Activated T-cell treated with anti-CD3 and anti-CD28 coated beads, Interleukin-2, amount 50 U/mL, for 4 hours (primary cell): ENCODE measurements at regions not wholly inside any gene's neighbourhood (a gene's known extent, or its start where the extent isn't known, plus 50 kb on each side); places are given as distances from the start of the nearest gene placed in this dataset.
"Not testable (repeated sequence)": the region's sequence is repeated elsewhere in the genome, so short reads cannot be mapped to it uniquely, and the experiment has no call there.

Experiments
- ATAC-seq, 2 donors: fragments of 200-7000 bp; cut with Tn5 transposase; one replicate each; pipeline ENCODE4 v1.10.0; 2021
- DNase-seq: peaks from one replicate; pipeline ENCODE4 v3.0.0-alpha.2; 2020
- H3K27me3 Mint-ChIP-seq: one replicate; pipeline ENCODE4 v1.8.0; 2021; ENCODE audit warnings: low read depth, mixed read lengths
- H3K36me3 Mint-ChIP-seq: one replicate; pipeline ENCODE4 v1.8.0; 2022; ENCODE audit warnings: mixed read lengths; ENCODE audit not compliant: insufficient read depth
- H3K4me1 Mint-ChIP-seq: one replicate; pipeline ENCODE4 v1.8.0; 2021; ENCODE audit warnings: low read depth, mixed read lengths
- H3K4me3 Mint-ChIP-seq: one replicate; pipeline ENCODE4 v1.8.0; 2021; ENCODE audit warnings: mild to moderate bottlenecking, moderate library complexity, mixed read lengths
- H3K9me3 Mint-ChIP-seq: one replicate; pipeline ENCODE4 v1.8.0; 2021; ENCODE audit warnings: mixed read lengths

DNA sequence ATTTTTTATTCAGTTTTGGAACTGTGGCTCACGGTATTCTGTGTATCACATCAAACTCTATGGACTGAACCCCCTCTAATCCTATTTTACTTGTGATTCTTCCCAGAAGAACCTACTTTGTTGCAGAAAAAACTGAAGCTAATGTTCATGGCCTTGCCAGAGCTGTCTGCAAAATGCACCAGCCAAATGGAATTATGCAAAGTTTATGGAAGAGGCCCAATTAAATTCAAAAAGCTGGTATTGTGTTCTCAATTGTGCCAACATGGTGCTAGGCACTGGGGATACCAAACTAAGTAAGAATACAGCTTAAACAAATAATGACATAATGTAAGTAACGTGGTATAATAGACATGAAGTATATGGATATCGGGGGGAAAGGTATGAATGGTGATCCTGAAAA, 273.8 kb upstream of the DUSP10 start:
- no peak for ATAC-seq
- H3K27me3 Mint-ChIP-seq, result no peaks in the 10 kb centered on the region

DNA sequence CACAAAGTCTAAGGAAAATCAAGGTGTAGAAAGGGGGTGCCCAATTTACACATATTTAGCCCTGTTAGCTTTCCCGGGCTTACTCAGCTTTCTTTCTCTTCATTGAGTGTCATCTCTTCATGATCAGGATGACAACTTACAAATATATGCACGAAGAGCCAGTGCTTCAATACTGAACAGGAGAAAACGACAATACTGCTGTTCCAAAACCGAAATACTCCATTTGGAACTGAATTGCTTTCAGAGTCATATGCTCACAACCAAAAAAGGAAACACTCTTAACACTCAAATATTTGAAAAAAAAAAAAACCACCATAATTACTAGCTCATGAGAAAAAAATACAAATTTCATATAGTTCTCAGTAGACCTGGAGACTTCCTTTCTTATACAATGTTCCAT, 272.1 kb upstream of the DUSP10 start:
- Mint-ChIP-seq H3K4me3 (no peak overlapping the region), H3K4me1 (no peaks in the 10 kb centered on the region), H3K27me3 (no peaks in the 10 kb centered on the region), H3K9me3 (no peaks in the 10 kb centered on the region), H3K36me3 (no peaks in the 10 kb centered on the region)
- DNase-seq, result no peak
- no peak for ATAC-seq

More for the DNA sequence above, 273.8 kb upstream of the DUSP10 start:
- Mint-ChIP-seq H3K4me1 (no peaks in the 10 kb centered on the region), H3K36me3 (no peaks in the 10 kb centered on the region), H3K4me3 (no peak overlapping the region), H3K9me3 (no peaks in the 10 kb centered on the region)
- no peak for DNase-seq

GRCh38 chr1:222012816-222013215, 270.9 kb upstream of the DUSP10 start:
- Mint-ChIP-seq H3K9me3 (no peaks in the 10 kb centered on the region), H3K4me1 (peaks cover 1% of the 10 kb centered on the region), H3K27me3 (no peaks in the 10 kb centered on the region), H3K36me3 (no peaks in the 10 kb centered on the region), H3K4me3 (no peak overlapping the region)
- no peak for DNase-seq
- ATAC-seq, result no peak

- no peak overlapping the region for H3K4me3 Mint-ChIP-seq
- H3K4me1 Mint-ChIP-seq, result peaks cover 1% of the 10 kb centered on the region
- no peak for DNase-seq
- no peaks in the 10 kb centered on the region for H3K36me3 Mint-ChIP-seq
- H3K9me3 Mint-ChIP-seq, result no peaks in the 10 kb centered on the region
- H3K27me3 Mint-ChIP-seq, result no peaks in the 10 kb centered on the region
- no peak for ATAC-seq
These were observed 268.4 kb upstream of the DUSP10 start for GRCh38 chr1:222010306-222010705.

- H3K27me3 Mint-ChIP-seq, result peaks cover 2% of the 10 kb centered on the region
These were observed 267.3 kb upstream of the DUSP10 start for GRCh38 chr1:222009105-222009730.

DNA sequence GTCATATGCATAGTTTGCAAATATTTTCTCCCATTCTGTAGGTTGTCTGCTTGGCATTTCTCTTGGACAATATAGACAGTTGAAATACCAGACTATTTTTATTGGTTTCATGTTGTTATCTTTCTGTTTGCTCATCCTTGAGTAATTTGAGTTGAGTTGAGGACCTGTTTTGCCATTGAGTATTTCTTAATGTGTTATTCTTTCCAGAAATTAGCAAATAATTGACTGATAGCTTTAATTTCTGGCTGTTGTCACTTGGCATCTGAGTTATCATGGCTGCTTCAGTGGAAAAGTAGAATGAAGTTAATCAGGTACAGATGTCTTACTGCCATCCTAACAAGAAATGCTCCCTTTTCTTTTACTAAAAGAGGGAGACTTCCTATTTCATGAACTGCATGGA, 264.8 kb upstream of the DUSP10 start:
- no peak overlapping the region for H3K4me3 Mint-ChIP-seq
- peaks cover 1% of the 10 kb centered on the region for H3K4me1 Mint-ChIP-seq
- H3K36me3 Mint-ChIP-seq, result no peaks in the 10 kb centered on the region
- DNase-seq (no peak), ATAC-seq (no peak)
- no peaks in the 10 kb centered on the region for H3K9me3 Mint-ChIP-seq
- peaks cover 2% of the 10 kb centered on the region for H3K27me3 Mint-ChIP-seq

More at GRCh38 chr1:222009105-222009730, 267.3 kb upstream of the DUSP10 start:
- Mint-ChIP-seq H3K9me3 (no peaks in the 10 kb centered on the region), H3K4me1 (peaks cover 1% of the 10 kb centered on the region), H3K4me3 (peak overlapping the region; percentile 5), H3K36me3 (no peaks in the 10 kb centered on the region)
- ATAC-seq (peak; percentile 56 to 67), DNase-seq (no peak)

GRCh38 chr1:222004784-222005183, 262.9 kb upstream of the DUSP10 start:
- Mint-ChIP-seq H3K4me1 (peaks cover 1% of the 10 kb centered on the region), H3K27me3 (peaks cover 2% of the 10 kb centered on the region), H3K4me3 (no peak overlapping the region), H3K36me3 (no peaks in the 10 kb centered on the region), H3K9me3 (no peaks in the 10 kb centered on the region)
- ATAC-seq (no peak), DNase-seq (no peak)

DNA sequence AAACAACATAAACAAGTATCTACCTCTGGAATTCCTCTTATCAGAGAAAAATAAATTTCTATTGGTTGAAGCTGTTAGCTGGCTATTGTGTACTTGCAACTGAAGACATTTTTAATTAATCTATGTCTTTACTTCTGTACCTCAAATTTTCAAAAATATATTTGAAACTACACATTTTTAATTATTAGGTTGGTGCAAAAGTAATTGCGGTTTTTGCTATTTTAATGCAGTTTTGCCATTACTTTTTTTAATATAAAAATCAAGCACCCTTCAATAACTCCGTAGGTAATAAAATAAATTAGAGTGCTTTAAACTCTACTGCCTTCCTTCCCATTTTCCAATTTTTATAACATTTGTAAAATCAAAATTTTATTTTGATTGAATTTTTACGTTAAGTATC, 262.1 kb upstream of the DUSP10 start:
- no peak for ATAC-seq
- DNase-seq, result no peak
- peaks cover 1% of the 10 kb centered on the region for H3K4me1 Mint-ChIP-seq

GRCh38 chr1:222002503-222002902, 260.6 kb upstream of the DUSP10 start:
- no peak overlapping the region for H3K4me3 Mint-ChIP-seq

More for the DNA sequence above, 262.1 kb upstream of the DUSP10 start:
- no peak overlapping the region for H3K4me3 Mint-ChIP-seq
- no peaks in the 10 kb centered on the region for H3K9me3 Mint-ChIP-seq
- no peaks in the 10 kb centered on the region for H3K36me3 Mint-ChIP-seq
- H3K27me3 Mint-ChIP-seq, result peaks cover 2% of the 10 kb centered on the region

GRCh38 chr1:222000131-222000530, 258.2 kb upstream of the DUSP10 start:
- H3K4me3 Mint-ChIP-seq, result no peak overlapping the region
- H3K9me3 Mint-ChIP-seq, result no peaks in the 10 kb centered on the region
- DNase-seq, result no peak
- no peaks in the 10 kb centered on the region for H3K36me3 Mint-ChIP-seq
- peaks cover 2% of the 10 kb centered on the region for H3K27me3 Mint-ChIP-seq
- ATAC-seq, result no peak
- H3K4me1 Mint-ChIP-seq, result peaks cover 6% of the 10 kb centered on the region

More at GRCh38 chr1:222002503-222002902, 260.6 kb upstream of the DUSP10 start:
- Mint-ChIP-seq H3K4me1 (no peaks in the 10 kb centered on the region), H3K27me3 (peaks cover 2% of the 10 kb centered on the region), H3K36me3 (no peaks in the 10 kb centered on the region), H3K9me3 (no peaks in the 10 kb centered on the region)
- ATAC-seq, result peak in 1 of 2 donors; percentile 34
- no peak for DNase-seq

DNA sequence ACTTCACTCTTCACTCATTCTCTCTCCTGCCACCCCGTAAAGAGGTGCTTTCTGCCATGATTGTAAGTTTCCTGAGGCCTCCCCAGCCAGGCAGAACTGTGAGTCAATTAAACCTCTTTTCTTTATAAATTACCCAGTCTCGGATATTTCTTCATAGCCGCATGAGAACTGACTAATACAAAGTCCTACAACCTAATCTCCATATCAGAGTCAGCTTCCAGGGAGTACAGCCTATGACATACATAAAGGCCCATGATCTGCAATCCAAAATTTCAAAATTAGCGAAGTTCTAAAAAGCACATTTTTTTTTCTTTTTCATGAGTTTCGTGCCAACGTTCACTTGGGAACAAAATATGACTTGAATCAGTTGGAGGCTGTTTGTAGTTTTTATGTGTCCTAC, 256.9 kb upstream of the DUSP10 start:
- Mint-ChIP-seq H3K36me3 (no peaks in the 10 kb centered on the region), H3K9me3 (no peaks in the 10 kb centered on the region), H3K4me1 (peaks cover 19% of the 10 kb centered on the region), H3K27me3 (no peaks in the 10 kb centered on the region), H3K4me3 (no peak overlapping the region)
- ATAC-seq, result no peak
- no peak for DNase-seq

GRCh38 chr1:221998186-221998612, 256.3 kb upstream of the DUSP10 start:
- DNase-seq (no peak), ATAC-seq (no peak)
- Mint-ChIP-seq H3K4me1 (peaks cover 24% of the 10 kb centered on the region), H3K4me3 (no peak overlapping the region), H3K36me3 (no peaks in the 10 kb centered on the region), H3K27me3 (no peaks in the 10 kb centered on the region), H3K9me3 (no peaks in the 10 kb centered on the region)

- ATAC-seq, H3K36me3 Mint-ChIP-seq, H3K4me3 Mint-ChIP-seq, H3K27me3 Mint-ChIP-seq, H3K9me3 Mint-ChIP-seq, DNase-seq: not testable (repeated sequence)
- H3K4me1 Mint-ChIP-seq, result peaks cover 34% of the 10 kb centered on the region
These were observed 255.1 kb upstream of the DUSP10 start for GRCh38 chr1:221997012-221997411.

DNA sequence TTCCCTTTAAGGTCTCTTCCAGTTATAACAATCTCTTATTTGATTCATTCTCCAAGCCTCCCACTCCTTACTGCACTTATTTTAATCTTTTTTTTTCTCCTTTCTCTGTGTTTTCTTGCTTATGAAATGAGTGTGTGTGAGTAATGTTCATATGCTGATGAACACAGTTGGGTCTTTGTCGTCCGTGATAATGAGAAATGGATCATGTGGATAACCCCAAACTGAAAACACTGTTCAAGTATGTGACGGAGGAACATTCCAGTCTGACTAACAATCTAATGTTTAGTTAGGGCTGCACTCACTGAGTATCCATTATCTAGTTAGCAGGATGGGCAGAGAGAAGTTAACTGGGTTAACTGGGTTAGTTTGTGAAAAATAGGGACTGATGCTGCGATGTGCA, 253.1 kb upstream of the DUSP10 start:
- Mint-ChIP-seq H3K27me3 (peaks cover 1% of the 10 kb centered on the region), H3K36me3 (no peaks in the 10 kb centered on the region), H3K4me3 (no peak overlapping the region), H3K4me1 (peaks cover 37% of the 10 kb centered on the region), H3K9me3 (no peaks in the 10 kb centered on the region)
- DNase-seq (no peak), ATAC-seq (peak; percentile 72 to 73)

GRCh38 chr1:221994274-221994698, 252.4 kb upstream of the DUSP10 start:
- Mint-ChIP-seq H3K36me3 (no peaks in the 10 kb centered on the region), H3K4me3 (peak overlapping the region; percentile 39), H3K27me3 (peaks cover 1% of the 10 kb centered on the region), H3K9me3 (no peaks in the 10 kb centered on the region), H3K4me1 (peaks cover 37% of the 10 kb centered on the region)
- DNase-seq (no peak), ATAC-seq (peak; percentile 70 to 71)
